Stimulated activated CD4-positive, alpha-beta T cell treated with anti-CD3 and anti-CD28 coated beads, TNF-alpha, amount 100 ng/mL, for 24 hours (primary cell): ENCODE measurements at regions not wholly inside any gene's neighbourhood (a gene's known extent, or its start where the extent isn't known, plus 50 kb on each side); places are given as distances from the start of the nearest gene placed in this dataset.
"Not testable (repeated sequence)": the region's sequence is repeated elsewhere in the genome, so short reads cannot be mapped to it uniquely, and the experiment has no call there.

ENCODE experiments used
- DNase-seq, 3 experiments: peaks; one replicate each; pipeline ENCODE4 v3.0.0-alpha.2; 2020; ENCODE audit warnings: low read depth in 3 of 3

- DNase-seq = no peak
Measured at GRCh38 chr16:32116080-32116479, 137.0 kb upstream of the TP53TG3D start.

DNA sequence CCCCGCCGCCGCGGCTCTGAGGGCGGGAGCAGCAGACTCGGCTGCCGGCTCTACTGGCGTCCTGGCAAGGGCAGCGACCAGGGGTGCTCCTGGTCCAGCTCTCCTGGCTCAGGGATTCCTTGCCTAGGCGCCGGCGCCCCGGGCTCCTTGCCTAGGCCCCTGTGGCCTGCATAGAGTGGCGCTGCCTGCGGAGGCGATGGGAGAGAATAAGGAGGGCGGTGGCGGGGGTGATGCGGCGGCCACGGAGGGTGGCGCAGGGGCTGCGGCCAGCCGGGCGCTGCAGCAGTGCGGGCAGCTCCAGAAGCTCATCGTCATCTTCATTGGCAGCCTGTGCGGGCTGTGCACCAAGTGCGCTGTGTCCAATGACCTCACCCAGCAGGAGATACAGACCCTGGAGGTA lies 136.6 kb upstream of the TP53TG3D start:
- not testable (repeated sequence) for DNase-seq

GRCh38 chr16:32120372-32120771 lies 132.7 kb upstream of the TP53TG3D start:
- DNase-seq = not testable (repeated sequence)

GRCh38 chr16:32120779-32121178 lies 132.3 kb upstream of the TP53TG3D start:
- not testable (repeated sequence) for DNase-seq

GRCh38 chr16:32121273-32121900 lies 131.7 kb upstream of the TP53TG3D start:
- not testable (repeated sequence) for DNase-seq

DNA sequence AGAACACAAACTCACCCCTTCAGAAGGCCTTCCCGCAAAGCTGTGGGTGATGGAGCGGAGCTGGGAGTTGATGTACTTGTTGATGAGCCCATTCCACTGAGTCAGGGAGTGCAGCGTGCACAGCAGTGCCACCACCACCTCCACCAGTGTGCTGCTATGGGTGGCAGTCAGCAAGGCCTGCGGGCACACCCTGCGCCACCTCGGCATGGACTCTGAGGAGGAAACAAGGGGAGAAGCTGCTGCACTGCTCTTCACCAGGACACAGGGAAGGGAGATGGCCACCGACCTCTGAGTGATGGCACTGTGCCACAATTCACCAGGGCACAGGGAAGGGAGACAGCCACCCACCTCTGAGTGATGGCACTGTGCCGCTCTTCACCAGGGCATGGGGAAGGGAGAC lies 100.7 kb upstream of the TP53TG3D start:
- DNase-seq = not testable (repeated sequence)

- DNase-seq = not testable (repeated sequence)
Measured at GRCh38 chr16:32187918-32188669, 65.0 kb upstream of the TP53TG3D start.

- not testable (repeated sequence) for DNase-seq
Measured at GRCh38 chr16:32202585-32202984, 50.5 kb upstream of the TP53TG3D start.
